PC-9 (cell line): ENCODE measurements at regions not wholly inside any gene's neighbourhood (a gene's known extent, or its start where the extent isn't known, plus 50 kb on each side); places are given as distances from the start of the nearest gene placed in this dataset.

ENCODE experiments used
- BruUV-seq: library from RNA; stranded (reverse); fragments of 400-500 nt; replicated peaks from 2 replicates; lab custom pipeline; 2021; lab: Mats Ljungman, UMichigan
- CTCF ChIA-PET: fragments of 300-600 bp; sonication (Branson Sonifier 250); formaldehyde crosslinking; loops from one replicate; lab custom pipeline; 2022; ENCODE audit warnings: antibody characterized with exemption; lab: Charles Lee
- POLR2A ChIA-PET: fragments of 300-600 bp; sonication (Branson Sonifier 250); formaldehyde crosslinking; loops from one replicate; lab custom pipeline; 2022; ENCODE audit warnings: antibody characterized with exemption; ENCODE audit not compliant: unreplicated experiment; lab: Charles Lee
- DNase-seq, 2 experiments: peaks; one replicate each; pipeline versions ENCODE4 v3.0.0 to v3.0.0-alpha.2; 2015 to 2022; ENCODE audit warnings: mixed read lengths in 1 of 2
- H2AFZ ChIP-seq: fragments of 200-600 bp; sonication (generic); 2 replicates; pipeline ENCODE4 v1.8.1; 2017; ENCODE audit warnings: antibody characterized with exemption
- H3F3A ChIP-seq: fragments of 200-600 bp; sonication (generic); 2 replicates; pipeline ENCODE4 v1.8.1; 2017; ENCODE audit warnings: antibody characterized with exemption, mild to moderate bottlenecking, low read depth; ENCODE audit not compliant: insufficient read depth
- H3K27ac ChIP-seq: fragments of 200-600 bp; sonication (generic); 2 replicates; pipeline ENCODE4 v1.6.1; 2016; ENCODE audit warnings: mixed run types
- H3K27me3 ChIP-seq: fragments of 200-600 bp; sonication (generic); 2 replicates; pipeline ENCODE4 v1.6.1; 2016; ENCODE audit warnings: low read depth, mixed run types; ENCODE audit not compliant: insufficient read depth
- H3K36me3 ChIP-seq: fragments of 200-600 bp; sonication (generic); 2 replicates; pipeline ENCODE4 v1.6.1; 2016; ENCODE audit warnings: low read depth, mixed run types
- H3K4me1 ChIP-seq: fragments of 200-600 bp; sonication (generic); replicated peaks from 2 replicates; pipeline ENCODE4 v1.6.1; 2016; ENCODE audit warnings: mixed run types; ENCODE audit not compliant: insufficient read depth
- H3K4me2 ChIP-seq: fragments of 200-600 bp; sonication (generic); 2 replicates; pipeline ENCODE4 v1.6.1; 2017; ENCODE audit warnings: mixed run types
- H3K4me3 ChIP-seq: fragments of 200-600 bp; sonication (generic); 2 replicates; pipeline ENCODE4 v1.6.1; 2016; ENCODE audit warnings: mixed run types
- H3K79me2 ChIP-seq: fragments of 200-600 bp; sonication (generic); 2 replicates; pipeline ENCODE4 v1.6.1; 2017; ENCODE audit warnings: low read depth, mixed run types
- H3K9me2 ChIP-seq: fragments of 200-600 bp; sonication (generic); 2 replicates; pipeline ENCODE4 v1.8.1; 2017; ENCODE audit warnings: mild to moderate bottlenecking; ENCODE audit not compliant: insufficient read depth
- H3K9me3 ChIP-seq: fragments of 200-600 bp; sonication (generic); 2 replicates; pipeline ENCODE4 v1.8.1; 2016; ENCODE audit warnings: low read depth; ENCODE audit not compliant: insufficient read depth
- H4K20me1 ChIP-seq: fragments of 200-600 bp; sonication (generic); 2 replicates; pipeline ENCODE4 v1.8.1; 2017; ENCODE audit not compliant: insufficient read depth
- CTCF ChIP-seq: fragments of 200-600 bp; sonication (generic); conservative IDR thresholded peaks from 2 replicates; pipeline ENCODE4 v1.6.1; 2017; ENCODE audit warnings: mixed run types, antibody characterized with exemption, mild to moderate bottlenecking, moderate library complexity
- EZH2 ChIP-seq: fragments of 200-600 bp; sonication (generic); IDR thresholded peaks from 2 replicates; pipeline ENCODE4 v1.8.0; 2017; ENCODE audit warnings: antibody characterized with exemption, low read depth
- intact Hi-C: fragments of 100-400 bp; cut with micrococcal nuclease; formaldehyde crosslinking; loops from one replicate; pipeline ENCODE4 v1.10.0; 2022; ENCODE audit not compliant: unreplicated experiment

- no peak overlapping the region for H3K4me2 ChIP-seq
- intact Hi-C loops, result no loop called here
- DNase-seq, result no peak
- TF ChIP-seq EZH2 (no peak), CTCF (no peak)
- no peaks in the 10 kb centered on the region for H3F3A ChIP-seq
- H3K9me2 ChIP-seq, result no peaks in the 10 kb centered on the region
- no peaks in the 10 kb centered on the region for H3K36me3 ChIP-seq
- H3K79me2 ChIP-seq, result no peaks in the 10 kb centered on the region
- H4K20me1 ChIP-seq, result no peaks in the 10 kb centered on the region
- no peak overlapping the region for H3K4me3 ChIP-seq
- H3K4me1 ChIP-seq, result no peaks in the 10 kb centered on the region
- H3K27ac ChIP-seq, result no peak overlapping the region
- ChIA-PET POLR2A (no interaction called here), CTCF (no interaction called here)
- no peaks in the 10 kb centered on the region for H3K27me3 ChIP-seq
- no TSS peak for BruUV-seq
- no peaks in the 10 kb centered on the region for H3K9me3 ChIP-seq
- no peak overlapping the region for H2AFZ ChIP-seq
These were observed 404.8 kb downstream of the TLL1 start for GRCh38 chr4:166277853-166278252.

GRCh38 chr4:166279261-166279660 is 406.2 kb downstream of the TLL1 start:
- TF ChIP-seq EZH2 (no peak), CTCF (no peak)
- Histone ChIP-seq H3K4me2 (no peak overlapping the region), H2AFZ (no peak overlapping the region), H3K36me3 (no peaks in the 10 kb centered on the region), H3K27me3 (no peaks in the 10 kb centered on the region), H3K79me2 (no peaks in the 10 kb centered on the region), H3K27ac (no peak overlapping the region), H3K9me2 (no peaks in the 10 kb centered on the region), H3K4me3 (no peak overlapping the region), H3F3A (no peaks in the 10 kb centered on the region), H4K20me1 (no peaks in the 10 kb centered on the region), H3K4me1 (no peaks in the 10 kb centered on the region), H3K9me3 (no peaks in the 10 kb centered on the region)
- DNase-seq, result no peak
- POLR2A ChIA-PET, result interaction anchor here (0.5 kb wide), 1 partner anchor 132 kb away, joined by 3 read pairs; no protein-coding TSS in a partner anchor
- CTCF ChIA-PET, result no interaction called here
- BruUV-seq, result no TSS peak
- intact Hi-C loops, result no loop called here

GRCh38 chr4:166280642-166281041 is 407.6 kb downstream of the TLL1 start:
- ChIA-PET POLR2A (no interaction called here), CTCF (no interaction called here)

More at GRCh38 chr4:166280642-166281041, 407.6 kb downstream of the TLL1 start:
- Histone ChIP-seq H3K36me3 (no peaks in the 10 kb centered on the region), H2AFZ (no peak overlapping the region), H3K9me3 (no peaks in the 10 kb centered on the region), H3K9me2 (no peaks in the 10 kb centered on the region), H3K4me3 (no peak overlapping the region), H3F3A (no peaks in the 10 kb centered on the region), H3K27me3 (no peaks in the 10 kb centered on the region), H3K4me2 (no peak overlapping the region), H3K4me1 (no peaks in the 10 kb centered on the region), H3K27ac (no peak overlapping the region), H3K79me2 (no peaks in the 10 kb centered on the region), H4K20me1 (no peaks in the 10 kb centered on the region)
- BruUV-seq, result no TSS peak
- intact Hi-C loops, result no loop called here
- DNase-seq, result no peak
- TF ChIP-seq CTCF (no peak), EZH2 (no peak)
